SHP77 treated with DMSO at 0.1 percent for 48 hours (cell line): ENCODE measurements at regions not wholly inside any gene's neighbourhood (a gene's known extent, or its start where the extent isn't known, plus 50 kb on each side); places are given as distances from the start of the nearest gene placed in this dataset.
A peak's percentile ranks its signal among the peaks of the same experiment; 100 is the strongest.

Experiments
- DNase-seq: peaks from one replicate; lab custom pipeline; 2025; lab: John Stamatoyannopoulos, UW

DNA sequence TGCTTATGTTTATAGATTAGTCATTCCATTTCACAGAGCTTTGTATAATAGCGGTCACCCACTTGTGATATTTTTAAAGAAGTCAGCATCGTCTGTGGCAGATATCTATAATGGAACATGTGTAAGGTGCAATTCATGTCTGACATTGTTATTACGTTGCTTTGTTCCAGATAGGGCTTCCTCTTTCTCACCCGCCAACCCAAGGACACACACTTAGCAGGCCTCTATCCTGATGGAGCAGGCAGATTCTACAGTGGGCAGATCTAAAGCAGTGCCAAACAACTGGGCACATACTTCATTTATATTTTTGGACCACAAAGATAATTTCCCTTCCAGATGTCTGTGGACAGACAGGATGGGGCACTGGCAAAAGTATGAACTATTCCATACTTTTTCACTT is 573.1 kb downstream of the TDRD15 start:
- no peak for DNase-seq

DNA sequence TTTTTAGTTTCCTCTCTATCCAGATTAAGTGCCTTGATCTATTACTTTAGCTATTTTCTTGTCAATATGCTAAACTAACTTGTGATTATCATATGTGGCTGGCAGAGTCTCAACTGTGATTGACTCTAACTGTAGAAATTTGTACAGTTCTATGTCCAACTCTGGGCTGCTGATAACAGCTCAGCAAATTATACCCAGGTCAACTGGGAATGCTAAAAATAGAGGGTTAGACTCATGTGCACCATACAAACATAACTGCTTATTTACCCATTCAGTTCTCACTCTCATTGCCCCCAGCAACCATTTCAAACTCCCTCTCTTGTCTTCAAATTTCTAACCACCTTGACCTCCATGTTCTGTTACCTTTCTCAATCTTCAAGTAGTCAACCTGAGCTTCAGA is 576.9 kb downstream of the TDRD15 start:
- no peak for DNase-seq

DNA sequence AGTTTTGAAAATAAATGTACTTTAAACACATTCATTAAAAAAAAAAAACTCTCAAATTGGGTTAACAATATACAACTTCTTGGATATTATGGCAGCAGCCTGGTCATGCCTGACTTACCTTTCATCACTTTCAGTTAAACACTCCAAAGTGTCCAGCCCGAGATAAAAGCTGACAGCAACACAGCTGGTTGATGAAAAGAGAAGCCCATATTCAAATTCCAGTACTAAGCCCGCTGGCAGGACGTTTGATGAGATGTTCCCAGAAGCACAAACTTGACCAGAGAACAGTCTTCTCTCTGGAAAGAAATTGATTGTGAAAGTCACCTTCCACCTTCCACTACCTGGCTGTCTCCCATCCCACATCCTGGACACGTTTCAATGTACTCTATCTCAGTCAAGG is 586.3 kb downstream of the TDRD15 start:
- DNase-seq: no peak

DNA sequence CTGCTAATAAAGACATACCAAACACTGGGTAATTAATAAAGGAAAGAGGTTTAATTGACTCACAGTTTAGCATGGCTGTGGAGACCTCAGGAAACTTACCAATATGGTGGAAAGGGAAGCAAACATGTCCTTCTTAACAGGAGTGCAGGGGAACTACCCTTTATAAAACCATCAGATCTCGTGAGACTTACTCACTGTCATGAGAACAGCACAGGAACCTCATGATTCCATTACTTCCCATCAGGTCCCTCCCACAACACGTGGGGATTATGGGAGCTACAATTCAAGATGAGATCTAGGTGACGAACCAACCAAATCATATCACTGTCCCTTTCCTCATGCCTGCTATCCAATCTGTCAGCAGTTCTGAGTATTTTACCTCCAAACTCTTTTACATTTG is 586.7 kb downstream of the TDRD15 start:
- DNase-seq: no peak

DNA sequence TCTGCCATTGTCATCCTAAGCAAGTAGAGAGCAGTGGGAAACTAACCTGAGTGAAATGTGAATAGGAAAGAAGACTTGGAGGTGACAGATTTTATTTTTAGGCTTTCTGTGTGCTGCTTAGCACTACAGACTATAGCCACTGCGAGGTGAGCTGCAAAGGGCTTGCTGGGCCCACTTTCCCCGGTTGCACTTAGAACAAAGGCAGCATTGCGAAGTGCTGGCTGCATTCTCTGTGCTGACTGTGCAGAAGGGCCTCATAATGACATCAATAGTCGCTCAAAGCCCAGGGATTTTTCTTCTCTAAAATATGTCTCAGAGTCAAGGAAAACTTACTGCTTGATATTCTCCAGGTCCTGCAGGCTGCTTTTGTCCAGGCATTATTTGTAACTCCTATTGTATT is 592.1 kb downstream of the TDRD15 start:
- no peak for DNase-seq

DNA sequence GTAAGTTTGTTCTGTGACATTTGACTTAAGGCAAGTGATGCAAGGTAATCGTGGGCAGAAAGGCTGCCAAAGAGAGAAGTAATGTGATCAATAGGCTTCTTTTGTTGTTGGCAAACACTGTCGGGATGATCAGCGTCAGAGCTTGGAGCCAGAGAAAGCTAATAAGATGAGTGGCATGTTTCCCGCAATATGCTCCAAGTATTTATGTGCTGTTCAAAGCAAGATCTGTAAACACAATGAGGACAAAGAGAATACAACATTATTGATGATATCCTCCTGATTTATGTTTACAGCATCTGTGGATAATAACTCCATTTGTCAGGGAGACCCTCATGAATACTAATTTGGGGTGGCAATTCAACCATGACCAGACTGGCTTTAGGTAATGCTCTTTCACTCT is 603.3 kb downstream of the TDRD15 start:
- DNase-seq: peak; percentile 57

DNA sequence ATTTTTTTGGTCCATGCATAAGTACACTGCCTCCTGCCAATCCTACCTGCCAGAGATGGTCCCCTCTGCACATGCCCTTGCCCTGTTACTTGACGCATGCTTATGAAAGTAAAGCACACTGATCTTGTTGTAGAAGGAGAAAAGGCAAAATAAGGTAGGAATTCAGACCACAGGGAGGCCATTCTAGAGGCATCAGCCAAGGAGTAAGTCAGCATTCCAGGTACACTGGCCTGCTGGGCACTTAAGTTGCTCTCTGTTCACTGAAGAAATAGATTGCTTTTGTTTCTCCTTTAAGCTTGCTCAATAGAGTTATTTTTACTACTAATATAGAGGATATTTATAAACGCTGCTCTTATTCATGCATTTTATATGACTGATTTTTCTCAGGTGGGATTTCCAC is 604.4 kb downstream of the TDRD15 start:
- no peak for DNase-seq

DNA sequence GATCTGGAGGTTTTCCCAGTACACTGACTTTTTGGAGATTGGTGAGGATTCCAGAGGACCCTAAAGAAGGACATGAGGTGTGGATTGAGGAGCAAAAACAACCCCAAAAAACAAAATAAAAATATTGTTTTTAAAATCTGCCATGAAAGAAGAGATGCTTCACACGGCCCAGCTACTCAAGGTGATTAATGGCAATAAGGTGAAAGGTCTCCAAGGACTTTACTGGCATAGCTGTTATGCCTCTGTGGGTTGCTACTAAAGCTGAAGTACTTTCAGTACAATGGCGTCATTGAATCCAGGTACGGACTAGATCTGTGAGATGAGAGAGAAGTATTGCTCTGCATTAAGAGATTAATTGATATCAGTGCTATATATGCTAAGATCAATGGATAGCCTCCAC is 606.4 kb downstream of the TDRD15 start:
- DNase-seq: no peak

DNA sequence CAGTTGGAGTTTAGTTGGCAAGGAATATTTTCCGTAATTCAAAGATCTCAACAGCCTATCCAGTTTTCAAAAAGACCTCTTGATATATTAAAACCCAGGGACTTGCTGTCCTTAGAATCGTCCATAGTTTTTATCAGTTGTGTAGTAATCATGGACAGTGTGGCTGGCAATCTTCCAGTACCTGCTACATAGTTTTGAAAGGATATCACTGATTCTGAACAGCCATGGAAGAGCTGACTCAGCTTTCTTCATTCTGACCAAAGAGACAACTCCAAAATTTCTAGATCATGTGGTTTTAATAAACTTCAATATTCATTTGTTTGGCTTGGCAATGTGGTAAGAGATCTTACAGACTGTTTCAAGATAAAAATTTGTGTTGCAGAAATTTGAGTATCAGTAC is 616.7 kb downstream of the TDRD15 start:
- DNase-seq: no peak

DNA sequence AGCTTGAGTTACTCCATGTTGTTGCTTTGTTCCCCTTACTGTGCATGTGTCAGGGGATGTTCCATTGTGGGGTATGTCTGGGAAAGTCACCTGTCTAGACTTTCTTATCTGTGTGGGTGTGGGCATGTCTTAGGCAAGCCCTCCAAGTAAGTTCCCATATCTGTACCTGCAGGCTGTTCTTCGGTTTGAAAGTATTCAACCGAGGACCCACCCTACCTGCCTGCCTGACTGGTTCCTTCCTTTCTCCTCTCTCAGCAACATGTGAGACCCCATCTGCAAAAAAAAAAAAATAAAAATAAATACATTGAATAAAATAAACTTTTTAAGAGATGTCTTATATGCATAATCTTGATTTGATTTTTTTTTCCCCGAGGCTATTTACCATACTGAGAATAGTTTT is 622.7 kb downstream of the TDRD15 start:
- no peak for DNase-seq

DNA sequence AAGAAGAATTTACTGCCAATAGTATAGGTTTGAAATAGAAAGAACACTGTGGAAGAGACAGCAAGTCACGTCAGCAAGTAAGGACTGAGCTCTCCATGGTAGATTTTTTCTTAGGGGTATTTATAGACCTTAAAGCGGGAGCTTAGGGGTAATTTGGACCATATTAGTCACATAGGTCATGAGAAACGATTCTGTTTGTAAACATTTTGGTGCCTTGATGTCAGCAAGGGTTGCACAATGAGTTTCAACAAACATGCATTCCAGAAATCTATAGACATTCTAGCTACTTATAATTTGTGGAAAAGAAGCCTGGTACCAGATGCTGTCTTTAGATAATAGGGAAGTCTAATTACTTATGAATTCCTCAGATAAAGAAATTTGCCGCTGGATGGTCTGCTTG is 624.7 kb downstream of the TDRD15 start:
- no peak for DNase-seq

DNA sequence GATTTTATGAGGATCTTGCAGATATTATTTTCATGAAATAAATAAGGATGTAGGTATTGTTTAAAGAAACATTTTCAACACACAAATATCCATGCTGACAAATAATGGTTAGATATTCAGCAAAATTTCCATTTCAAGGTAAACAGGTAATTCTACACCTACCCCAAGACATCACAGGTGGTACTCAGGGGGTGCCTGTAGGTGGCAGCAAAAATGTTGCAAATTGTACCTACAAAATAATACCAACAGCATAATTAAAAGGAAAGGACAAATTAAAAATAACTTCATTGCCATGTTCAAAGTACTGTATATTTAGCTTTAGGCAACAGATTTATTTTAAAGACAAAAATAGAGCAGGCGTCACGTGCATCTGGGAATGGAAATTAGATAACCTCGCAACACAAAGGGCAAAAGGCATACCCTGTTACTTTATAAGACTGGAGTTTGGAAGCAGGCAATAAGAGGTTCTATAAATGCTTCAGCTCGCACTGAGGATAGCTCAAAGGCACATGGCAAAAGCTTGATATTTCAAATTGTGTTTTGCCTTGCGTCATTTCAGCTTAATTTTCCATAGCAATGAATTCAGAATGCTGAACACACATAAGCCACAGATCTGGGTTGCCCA is 630.5 kb downstream of the TDRD15 start:
- no peak for DNase-seq

DNA sequence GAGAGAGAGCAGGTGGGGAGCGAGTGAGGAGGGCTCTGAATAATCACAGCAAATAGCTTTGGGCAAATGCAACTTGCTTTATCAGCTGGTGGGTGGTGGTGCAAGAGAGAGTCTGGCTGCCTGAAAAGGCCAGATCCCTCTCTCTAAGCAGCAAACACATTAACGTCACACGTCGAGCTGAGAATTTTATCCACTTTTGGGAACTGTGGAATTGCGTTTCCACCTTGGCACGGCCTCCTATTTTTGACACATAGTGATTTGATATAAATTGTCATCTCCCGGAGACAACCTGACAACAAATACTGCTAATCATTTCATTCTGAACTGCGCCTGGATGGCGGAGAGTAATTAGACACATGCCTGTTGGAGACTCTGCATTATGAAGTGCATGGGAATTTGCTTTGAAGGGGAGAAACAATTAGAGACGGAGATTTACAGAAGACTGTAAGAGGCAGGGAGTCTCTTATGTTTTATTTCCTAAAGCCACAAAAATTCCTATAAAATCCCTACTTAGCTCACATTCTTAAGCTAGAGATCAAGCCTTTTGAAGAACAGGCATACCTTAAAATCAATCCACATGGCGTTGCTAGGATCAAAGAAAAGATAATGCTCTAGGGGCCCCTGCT is 634.1 kb downstream of the TDRD15 start:
- DNase-seq: peak; percentile 12

DNA sequence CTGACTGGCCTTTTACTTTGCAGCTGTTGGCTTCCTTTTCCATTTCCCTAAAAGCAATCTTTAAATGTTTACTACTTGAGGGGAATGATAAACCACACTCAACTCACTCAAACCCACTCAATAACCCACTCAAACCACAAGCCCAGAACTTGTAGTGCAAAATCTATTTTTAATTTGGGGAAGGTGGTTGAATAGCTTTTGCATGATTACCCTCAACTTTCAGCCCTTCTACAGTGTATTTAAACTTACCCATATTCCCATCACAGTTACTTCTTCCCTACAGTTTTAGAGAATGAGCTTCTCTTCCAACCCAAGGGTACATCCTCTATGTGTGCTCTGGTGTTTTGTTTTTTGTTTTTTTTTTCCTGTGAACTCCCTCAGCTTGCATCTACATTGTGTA is 636.1 kb downstream of the TDRD15 start:
- no peak for DNase-seq

DNA sequence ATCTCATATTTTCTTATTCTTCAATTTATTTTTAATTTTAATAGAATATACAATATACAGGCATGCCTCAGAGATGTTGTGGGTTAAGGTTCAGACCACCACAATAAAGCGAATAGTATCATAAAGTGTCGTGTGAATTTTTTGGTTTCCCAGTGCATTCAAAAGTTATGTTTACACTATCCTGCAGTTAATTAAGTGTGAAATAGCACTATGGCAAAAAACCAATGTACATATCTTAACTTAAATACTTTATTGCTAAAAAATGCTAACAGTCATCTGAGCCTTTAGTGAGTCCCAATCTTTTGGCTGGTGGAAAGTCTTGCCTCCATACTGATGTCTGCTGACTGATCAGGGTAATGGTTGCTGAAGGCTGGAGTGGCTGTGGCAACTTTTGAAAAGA is 637.6 kb downstream of the TDRD15 start:
- no peak for DNase-seq

DNA sequence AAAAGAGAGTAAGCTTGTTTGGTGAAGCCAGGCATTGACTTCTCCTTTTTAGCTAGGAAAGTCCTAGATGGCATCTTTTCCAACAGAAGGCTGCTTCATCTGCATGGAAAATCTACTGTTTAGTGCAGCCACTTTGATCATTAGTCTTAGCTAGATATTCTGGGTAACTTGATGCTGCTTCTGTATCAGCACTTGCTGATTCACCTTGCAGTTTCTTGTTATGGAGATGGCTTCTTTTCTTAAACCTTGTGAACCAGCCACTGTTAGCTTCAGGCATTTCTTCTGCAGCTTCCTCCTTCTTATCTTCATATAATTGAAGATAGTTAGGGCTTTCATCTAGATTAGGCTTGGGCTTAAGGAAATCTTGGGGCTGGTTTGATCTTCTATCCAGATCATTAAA is 639.7 kb downstream of the TDRD15 start:
- no peak for DNase-seq

DNA sequence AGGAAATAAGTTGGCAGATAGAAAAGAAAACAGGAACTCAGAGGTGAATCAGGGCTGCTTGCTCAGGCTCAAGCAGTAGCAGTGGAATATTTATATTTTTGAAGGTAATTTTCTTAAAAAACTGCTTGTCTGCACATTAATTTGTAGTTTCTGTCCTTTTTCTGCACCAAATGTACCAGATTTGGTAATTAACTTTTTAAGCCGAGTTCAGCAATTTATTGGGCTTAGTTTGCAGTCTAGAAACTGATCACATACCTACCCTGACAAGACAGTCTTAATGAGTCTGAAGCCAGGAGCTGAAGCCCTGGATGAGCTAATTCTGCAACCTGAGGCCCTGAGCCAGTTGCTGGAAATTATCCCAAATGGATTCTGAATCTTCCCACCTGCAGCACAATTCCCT is 647.0 kb downstream of the TDRD15 start:
- DNase-seq: no peak

DNA sequence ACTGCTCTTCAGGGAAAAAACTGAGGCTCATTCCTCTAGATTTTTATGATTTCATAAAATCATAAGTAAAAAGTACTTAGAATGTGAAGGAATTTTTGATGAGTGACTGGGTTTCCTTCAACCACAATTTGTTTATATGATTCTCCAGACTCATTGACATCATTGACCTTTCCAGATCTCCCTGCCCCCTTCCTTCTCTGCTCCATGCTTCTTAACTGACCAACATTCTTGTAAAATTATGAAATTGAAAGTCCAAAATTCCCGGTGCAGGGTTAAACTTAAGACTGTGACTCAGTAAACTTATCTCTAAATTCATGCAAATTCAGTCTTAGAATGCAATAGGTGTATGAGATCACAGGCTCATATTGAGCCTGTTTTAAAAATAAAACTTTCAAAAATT is 648.9 kb downstream of the TDRD15 start:
- no peak for DNase-seq

DNA sequence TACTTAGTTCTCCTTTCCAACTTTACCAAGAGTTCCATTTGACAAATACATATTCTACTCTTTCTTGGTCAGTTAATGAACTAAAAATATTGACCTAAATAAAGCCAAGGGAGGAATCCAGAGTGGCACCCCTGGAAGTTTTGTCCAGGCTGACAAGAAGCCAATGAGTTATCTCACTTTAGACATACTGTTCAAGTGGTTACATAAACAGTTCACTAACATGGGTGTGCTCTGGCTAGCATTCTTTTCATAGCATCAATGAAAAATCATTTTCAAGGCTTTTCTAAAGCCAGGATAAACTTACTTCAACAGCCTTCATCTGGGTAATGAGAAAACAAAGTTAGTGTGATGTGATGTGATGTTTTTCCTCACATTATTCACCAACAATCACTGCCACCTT is 649.4 kb downstream of the TDRD15 start:
- no peak for DNase-seq

DNA sequence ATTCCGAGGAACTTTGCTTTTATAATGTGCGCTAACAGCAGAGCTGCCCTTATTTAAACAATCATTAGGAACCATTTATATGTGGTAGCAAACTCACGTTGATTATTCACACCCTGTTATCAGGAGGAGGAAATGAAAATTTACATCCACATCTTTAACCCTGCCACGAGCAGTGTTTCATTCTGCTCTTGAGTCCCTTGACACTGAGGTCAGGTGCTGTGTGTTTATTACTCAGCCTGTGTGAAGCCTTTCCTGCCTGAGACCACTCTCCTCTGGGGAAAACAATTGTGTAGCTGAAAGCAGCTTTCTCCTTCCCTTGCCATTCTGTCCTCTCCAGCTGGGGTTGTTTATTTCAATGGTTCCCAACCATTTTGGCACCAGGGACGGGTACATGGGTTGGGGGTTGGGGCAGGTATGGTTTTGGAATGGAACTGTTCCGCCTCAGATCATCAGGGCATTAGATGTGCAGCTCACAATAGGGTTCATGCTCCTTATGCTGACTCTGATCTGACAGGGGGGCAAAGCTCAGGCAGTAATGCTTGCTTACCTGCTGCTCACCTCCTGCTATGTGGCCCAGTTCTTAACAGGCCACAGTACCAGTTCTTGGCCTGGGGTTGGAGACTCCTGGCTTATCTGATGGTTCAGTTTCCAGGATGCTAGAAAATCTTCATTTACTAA is 651.1 kb downstream of the TDRD15 start:
- DNase-seq: no peak

DNA sequence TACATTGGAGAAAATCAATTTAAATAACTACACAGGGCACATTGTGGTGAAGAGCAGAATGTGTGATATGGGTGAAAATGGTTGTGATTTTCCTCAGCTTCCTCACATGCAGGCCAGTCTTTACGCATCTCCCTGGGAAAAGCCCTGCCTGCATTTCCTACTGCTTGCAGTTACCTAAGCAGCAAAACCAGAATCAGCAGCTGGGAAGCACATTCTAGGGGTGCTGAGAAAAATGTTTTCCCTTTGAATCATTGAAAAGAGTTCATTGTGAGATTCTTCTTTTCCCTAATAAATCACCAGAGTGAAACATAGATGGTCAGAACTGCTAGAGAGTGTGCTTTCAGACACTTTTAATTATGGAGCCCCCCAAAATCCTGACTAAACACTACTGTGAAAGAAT is 656.0 kb downstream of the TDRD15 start:
- DNase-seq: no peak

DNA sequence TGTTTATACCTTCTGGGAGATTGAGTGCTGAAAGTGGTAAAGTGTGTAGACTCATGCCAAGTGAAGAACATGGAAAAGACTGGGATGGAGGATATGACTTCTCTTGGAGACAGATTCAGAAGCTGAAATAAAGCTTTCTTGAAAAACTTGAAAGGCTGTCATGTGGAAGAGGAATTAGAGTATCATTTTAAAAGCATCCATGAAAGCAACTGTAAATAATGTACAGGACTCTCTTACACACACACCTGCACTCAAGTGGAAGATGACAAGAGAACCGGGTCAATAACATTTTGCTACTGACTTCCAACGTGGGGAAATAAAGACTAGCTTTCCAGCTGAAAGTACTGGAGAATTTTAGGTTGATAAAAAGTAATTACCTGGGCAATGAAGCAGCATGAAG is 658.2 kb downstream of the TDRD15 start:
- no peak for DNase-seq

DNA sequence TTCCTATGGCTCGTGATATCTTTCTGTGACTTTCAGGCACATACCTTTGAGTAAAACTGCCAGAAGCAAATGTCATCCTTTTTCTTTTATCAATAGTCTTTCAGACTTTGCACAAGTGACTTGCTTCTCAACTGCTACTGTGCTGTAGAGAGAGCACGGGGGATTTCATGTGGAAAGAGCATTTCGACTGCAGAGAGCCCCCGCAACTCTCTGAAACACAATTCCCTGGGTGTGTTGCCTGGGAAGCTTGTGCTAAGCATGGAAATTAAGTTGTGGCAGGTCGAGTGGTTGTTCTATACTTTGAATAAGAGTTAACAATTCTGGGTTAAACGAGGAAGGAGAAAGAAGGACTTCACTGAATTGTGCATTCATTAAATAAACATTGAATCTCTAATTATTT is 659.1 kb downstream of the TDRD15 start:
- DNase-seq: no peak

DNA sequence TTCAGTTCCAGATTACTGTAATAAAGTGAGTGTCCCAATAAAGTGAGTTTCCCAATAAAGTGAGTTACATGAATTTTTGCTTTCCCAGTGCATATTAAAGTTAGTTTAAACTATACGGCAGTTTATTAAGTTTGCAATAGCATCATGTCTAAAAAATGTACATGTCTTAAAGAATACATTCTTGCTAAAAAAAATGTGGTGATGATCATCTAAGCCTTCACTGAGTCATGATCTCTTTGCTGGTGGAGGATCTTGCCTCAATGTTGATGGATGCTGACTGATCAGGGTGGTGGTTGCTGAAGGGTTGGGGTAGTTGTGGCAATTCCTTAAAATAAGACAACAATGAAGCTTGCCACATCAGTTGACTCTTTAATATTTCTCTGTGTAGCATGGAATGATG is 664.2 kb downstream of the TDRD15 start:
- DNase-seq: no peak
